C4-2B (cell line): ENCODE measurements at regions not wholly inside any gene's neighbourhood (a gene's known extent, or its start where the extent isn't known, plus 50 kb on each side); places are given as distances from the start of the nearest gene placed in this dataset.

Experiments
- H3K27ac ChIP-seq: fragments of 450-650 bp; 2 replicates; pipeline ENCODE4 v1.5.1; 2017
- ZFX ChIP-seq: fragments of 450-650 bp; IDR thresholded peaks from 2 replicates; pipeline ENCODE4 v1.6.1; 2017
- TF ChIP-seq, protein P1 (sequence below): fragments of 450-650 bp; conservative IDR thresholded peaks from 2 replicates; pipeline ENCODE4 v1.5.1; 2017; ENCODE audit warnings: mild to moderate bottlenecking

GRCh38 chr3:18888819-18889218 lies 259.5 kb upstream of the KCNH8 start:
- H3K27ac ChIP-seq = no peak overlapping the region
- TF ChIP-seq, protein P1, sequence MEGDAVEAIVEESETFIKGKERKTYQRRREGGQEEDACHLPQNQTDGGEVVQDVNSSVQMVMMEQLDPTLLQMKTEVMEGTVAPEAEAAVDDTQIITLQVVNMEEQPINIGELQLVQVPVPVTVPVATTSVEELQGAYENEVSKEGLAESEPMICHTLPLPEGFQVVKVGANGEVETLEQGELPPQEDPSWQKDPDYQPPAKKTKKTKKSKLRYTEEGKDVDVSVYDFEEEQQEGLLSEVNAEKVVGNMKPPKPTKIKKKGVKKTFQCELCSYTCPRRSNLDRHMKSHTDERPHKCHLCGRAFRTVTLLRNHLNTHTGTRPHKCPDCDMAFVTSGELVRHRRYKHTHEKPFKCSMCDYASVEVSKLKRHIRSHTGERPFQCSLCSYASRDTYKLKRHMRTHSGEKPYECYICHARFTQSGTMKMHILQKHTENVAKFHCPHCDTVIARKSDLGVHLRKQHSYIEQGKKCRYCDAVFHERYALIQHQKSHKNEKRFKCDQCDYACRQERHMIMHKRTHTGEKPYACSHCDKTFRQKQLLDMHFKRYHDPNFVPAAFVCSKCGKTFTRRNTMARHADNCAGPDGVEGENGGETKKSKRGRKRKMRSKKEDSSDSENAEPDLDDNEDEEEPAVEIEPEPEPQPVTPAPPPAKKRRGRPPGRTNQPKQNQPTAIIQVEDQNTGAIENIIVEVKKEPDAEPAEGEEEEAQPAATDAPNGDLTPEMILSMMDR = no peak
- no peak for TF ChIP-seq ZFX

- no peak overlapping the region for H3K27ac ChIP-seq
- TF ChIP-seq ZFX = no peak
- TF ChIP-seq, protein P1 = peak; percentile 5; the same call in 1 of the 2 replicates
Measured at GRCh38 chr3:18888370-18888769, 259.9 kb upstream of the KCNH8 start.

GRCh38 chr3:18886331-18886730 lies 262.0 kb upstream of the KCNH8 start:
- no peak for TF ChIP-seq ZFX
- TF ChIP-seq, protein P1 = no peak
- no peak overlapping the region for H3K27ac ChIP-seq

DNA sequence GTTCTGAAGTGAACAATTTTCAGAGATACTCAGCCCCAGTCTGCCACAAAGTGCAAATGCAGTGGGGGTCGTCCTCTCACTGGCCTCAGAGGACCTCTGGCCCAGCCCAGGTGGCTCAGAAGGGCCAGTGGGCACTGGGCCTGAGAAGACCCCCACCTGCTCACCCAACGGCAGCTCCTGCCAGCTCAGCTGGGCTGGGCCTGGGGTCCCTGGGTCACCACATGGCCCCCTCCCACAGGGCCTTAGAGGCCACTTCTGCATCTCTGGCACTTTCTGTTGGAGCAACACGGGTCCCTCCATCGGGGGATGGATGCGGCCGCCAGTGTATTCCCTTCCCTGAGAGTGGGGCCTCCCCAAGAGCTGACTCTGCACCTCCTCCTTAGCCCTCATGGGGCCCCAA lies 262.7 kb upstream of the KCNH8 start:
- no peak overlapping the region for H3K27ac ChIP-seq
- TF ChIP-seq, protein P1 = no peak
- no peak for TF ChIP-seq ZFX

DNA sequence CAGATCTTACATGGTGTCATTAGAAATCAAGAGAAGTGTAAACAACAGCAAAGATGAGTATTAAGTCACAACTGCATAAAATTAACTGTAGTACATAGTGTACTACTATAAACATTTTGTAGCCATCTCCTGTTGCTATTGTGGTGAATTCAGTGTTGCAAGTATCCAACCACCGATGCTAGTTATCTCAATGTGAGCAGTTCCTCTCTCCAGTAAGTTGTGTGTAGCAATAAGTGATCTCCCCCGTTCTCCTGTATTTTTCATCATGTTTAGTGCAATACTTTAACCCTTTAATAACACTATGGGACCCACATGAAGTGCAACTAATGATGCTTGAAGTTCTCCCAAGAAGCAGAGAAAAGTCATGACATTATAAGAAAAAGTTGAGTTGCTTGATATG lies 264.7 kb upstream of the KCNH8 start:
- TF ChIP-seq, protein P1 = no peak
- no peak for TF ChIP-seq ZFX
- H3K27ac ChIP-seq = no peak overlapping the region

DNA sequence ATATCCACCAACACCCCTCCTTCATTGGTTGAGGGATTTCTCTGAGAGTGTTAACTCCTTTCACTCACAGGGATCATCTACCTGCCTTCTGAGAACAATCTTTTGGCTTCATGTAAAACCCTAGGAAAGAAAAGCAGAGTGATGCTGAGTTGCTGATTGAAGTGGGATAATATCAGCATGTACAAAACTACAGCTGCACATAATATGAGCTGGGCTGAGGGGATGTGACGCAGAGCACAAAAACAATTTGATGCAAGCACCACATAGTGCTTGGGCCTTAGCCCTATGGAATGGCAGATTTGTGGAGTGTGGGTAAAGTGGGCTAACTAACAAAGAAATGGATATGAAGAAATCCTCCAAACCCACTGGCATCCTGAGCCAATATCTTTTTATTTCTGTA lies 267.6 kb upstream of the KCNH8 start:
- TF ChIP-seq, protein P1 = no peak
- no peak for TF ChIP-seq ZFX
- H3K27ac ChIP-seq = no peak overlapping the region

DNA sequence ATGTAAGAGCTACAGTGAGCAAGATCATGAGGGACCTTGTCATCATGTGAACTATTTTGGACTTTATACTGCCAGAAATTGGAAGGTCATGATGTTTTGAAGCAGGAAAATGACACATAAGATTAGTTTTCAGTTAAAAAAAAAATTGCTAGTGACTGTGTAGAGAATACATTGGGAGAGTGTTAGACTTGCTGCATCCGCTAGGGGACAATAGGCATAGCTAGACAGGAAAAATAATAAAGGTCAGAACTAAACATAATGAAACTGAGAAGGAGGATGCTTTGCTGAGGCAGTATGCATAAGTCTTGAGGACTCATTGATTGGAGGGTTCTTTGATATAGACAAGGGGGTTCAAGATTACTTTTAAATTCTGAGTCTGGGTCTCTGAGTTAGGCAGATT lies 275.8 kb upstream of the KCNH8 start:
- TF ChIP-seq, protein P1 = peak; percentile 50
- no peak for TF ChIP-seq ZFX

More for the DNA sequence above, 275.8 kb upstream of the KCNH8 start:
- no peak overlapping the region for H3K27ac ChIP-seq
